G401.6 (cell line): ENCODE measurements at regions not wholly inside any gene's neighbourhood (a gene's known extent, or its start where the extent isn't known, plus 50 kb on each side); places are given as distances from the start of the nearest gene placed in this dataset.

ENCODE experiments used
- FAIRE-seq: peaks from 2 replicates; lab custom pipeline; 2012; peaks lifted over from hg19 to GRCh38; lab: Jason Lieb, UNC

- FAIRE-seq = no peak
Observed at GRCh38 chr7:35446091-35446490, 192.2 kb upstream of the TBX20 start.

GRCh38 chr7:35437619-35438275 is 183.8 kb upstream of the TBX20 start:
- no peak for FAIRE-seq

- FAIRE-seq = no peak
Observed at GRCh38 chr7:35436452-35436851, 182.6 kb upstream of the TBX20 start.

- FAIRE-seq = no peak
Observed at GRCh38 chr7:35430547-35431153, 176.8 kb upstream of the TBX20 start.

GRCh38 chr7:35424869-35425495 is 171.1 kb upstream of the TBX20 start:
- peak; percentile 37 for FAIRE-seq

- FAIRE-seq = no peak
Observed at GRCh38 chr7:35424440-35424839, 170.5 kb upstream of the TBX20 start.

GRCh38 chr7:35422715-35423114 is 168.8 kb upstream of the TBX20 start:
- no peak for FAIRE-seq

GRCh38 chr7:35420656-35421055 is 166.8 kb upstream of the TBX20 start:
- no peak for FAIRE-seq

- FAIRE-seq = no peak
Observed at GRCh38 chr7:35419391-35419755, 165.5 kb upstream of the TBX20 start.

- FAIRE-seq = no peak
Observed at GRCh38 chr7:35418716-35419390, 165.0 kb upstream of the TBX20 start.

- no peak for FAIRE-seq
Observed at GRCh38 chr7:35416568-35416967, 162.7 kb upstream of the TBX20 start.

- no peak for FAIRE-seq
Observed at GRCh38 chr7:35415411-35415822, 161.5 kb upstream of the TBX20 start.

- FAIRE-seq = no peak
Observed at GRCh38 chr7:35411331-35411730, 157.4 kb upstream of the TBX20 start.

- no peak for FAIRE-seq
Observed at GRCh38 chr7:35405461-35405860, 151.6 kb upstream of the TBX20 start.

- no peak for FAIRE-seq
Observed at GRCh38 chr7:35401217-35401879, 147.4 kb upstream of the TBX20 start.

GRCh38 chr7:35399840-35400239 is 145.9 kb upstream of the TBX20 start:
- no peak for FAIRE-seq

- no peak for FAIRE-seq
Observed at GRCh38 chr7:35399216-35399615, 145.3 kb upstream of the TBX20 start.

GRCh38 chr7:35398518-35398917 is 144.6 kb upstream of the TBX20 start:
- no peak for FAIRE-seq

GRCh38 chr7:35390146-35390545 is 136.2 kb upstream of the TBX20 start:
- no peak for FAIRE-seq

- FAIRE-seq = no peak
Observed at GRCh38 chr7:35389636-35390035, 135.7 kb upstream of the TBX20 start.

- FAIRE-seq = no peak
Observed at GRCh38 chr7:35386816-35387706, 133.2 kb upstream of the TBX20 start.
